GM19025 (cell line): ENCODE measurements at regions not wholly inside any gene's neighbourhood (a gene's known extent, or its start where the extent isn't known, plus 50 kb on each side); places are given as distances from the start of the nearest gene placed in this dataset.

ENCODE experiments used
- ATAC-seq: cut with Tn5 transposase; IDR thresholded peaks from one replicate; pipeline ENCODE4 v1.9.1; 2021; ENCODE audit warnings: mild to moderate bottlenecking, low read depth, moderate library complexity; ENCODE audit not compliant: unreplicated experiment

DNA sequence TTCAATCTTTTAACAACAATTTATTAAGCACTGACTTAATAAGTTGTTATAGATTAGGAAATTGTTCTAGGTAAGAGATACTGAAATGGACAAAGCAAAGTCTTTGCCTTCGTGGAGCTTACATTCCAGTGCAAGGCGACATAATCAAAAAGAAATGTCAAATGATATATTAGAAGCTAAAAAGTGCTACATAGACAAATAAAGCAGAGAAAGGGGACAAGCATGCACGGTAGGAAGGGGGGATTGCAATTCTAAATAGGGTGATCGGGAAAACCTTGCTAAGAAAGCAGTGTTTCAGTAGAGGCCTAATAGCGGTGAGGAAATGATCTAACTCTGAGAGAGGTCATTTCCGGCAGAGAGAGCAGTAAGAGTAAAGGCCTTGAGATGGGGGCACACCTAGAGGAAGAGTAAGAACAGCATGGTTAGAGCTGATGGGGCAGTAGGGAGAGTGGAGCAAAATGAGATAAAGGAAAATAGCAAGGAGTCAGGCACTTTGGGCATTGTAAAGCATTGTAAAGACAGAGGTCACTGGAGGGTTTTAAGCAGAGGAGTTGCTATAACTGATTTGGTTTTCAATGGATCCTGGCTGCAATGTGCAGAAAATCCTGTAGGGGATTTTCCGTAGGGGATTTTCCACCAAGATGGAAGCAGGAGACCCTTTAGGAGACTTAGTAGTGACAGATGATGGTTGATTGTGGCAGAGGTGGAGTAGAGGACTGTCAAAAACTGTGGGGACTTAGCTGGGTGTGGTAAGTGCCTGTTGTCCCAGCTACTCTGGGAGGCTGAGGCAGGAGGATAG lies 71.7 kb upstream of the CFAP20DC start:
- no peak for ATAC-seq

DNA sequence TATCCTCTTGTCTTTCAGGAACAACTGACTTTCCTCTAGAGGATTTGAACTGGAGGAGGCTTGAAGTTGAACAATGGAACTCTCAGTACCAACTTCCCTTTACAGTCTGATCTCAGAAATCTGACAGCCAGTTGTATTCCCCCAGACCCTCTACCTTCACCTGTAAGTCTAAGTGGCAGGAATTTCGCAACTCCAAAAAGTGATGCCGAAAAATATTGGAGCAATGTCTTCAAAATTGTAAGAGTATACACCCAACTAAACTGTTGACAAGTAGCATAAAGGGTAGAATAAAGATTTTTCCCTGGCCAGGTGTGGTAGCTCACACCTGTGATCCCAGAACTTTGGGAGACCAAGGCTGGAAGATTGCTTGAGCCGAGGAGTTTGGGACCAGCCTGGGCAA lies 69.1 kb upstream of the CFAP20DC start:
- no peak for ATAC-seq

DNA sequence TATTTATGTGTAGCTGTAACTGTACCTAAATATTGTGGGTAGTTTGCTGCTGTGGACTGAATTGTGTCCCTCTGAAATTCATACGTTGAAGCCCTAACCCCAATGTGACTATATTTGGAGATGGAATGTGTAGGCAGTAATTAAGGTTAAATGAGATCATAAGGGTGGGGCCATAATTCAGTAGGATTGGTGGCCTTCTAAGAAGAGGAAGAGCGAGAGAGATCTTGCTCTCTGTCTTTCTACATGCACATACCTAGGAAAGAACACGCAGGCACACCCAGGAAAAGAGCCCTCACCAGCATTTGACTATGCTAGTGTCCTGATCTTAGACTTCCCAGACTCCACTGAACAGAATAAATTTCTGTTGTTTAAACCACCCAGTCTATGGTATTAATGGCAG lies 67.6 kb upstream of the CFAP20DC start:
- no peak for ATAC-seq

DNA sequence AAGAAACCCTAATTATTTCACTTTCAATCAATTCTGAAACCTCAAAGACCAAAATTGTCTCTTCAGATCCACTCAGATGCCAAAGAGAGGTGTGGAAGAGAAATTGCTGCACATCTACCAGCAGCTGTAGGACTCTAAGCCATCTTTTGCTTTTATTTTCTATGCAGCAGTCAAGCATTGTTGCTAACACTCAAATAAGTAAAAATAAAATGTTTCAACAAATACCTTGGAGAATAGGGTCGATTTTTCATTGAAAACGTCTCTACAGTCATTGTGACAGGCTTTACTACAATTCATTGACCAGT lies 66.4 kb upstream of the CFAP20DC start:
- ATAC-seq = no peak

DNA sequence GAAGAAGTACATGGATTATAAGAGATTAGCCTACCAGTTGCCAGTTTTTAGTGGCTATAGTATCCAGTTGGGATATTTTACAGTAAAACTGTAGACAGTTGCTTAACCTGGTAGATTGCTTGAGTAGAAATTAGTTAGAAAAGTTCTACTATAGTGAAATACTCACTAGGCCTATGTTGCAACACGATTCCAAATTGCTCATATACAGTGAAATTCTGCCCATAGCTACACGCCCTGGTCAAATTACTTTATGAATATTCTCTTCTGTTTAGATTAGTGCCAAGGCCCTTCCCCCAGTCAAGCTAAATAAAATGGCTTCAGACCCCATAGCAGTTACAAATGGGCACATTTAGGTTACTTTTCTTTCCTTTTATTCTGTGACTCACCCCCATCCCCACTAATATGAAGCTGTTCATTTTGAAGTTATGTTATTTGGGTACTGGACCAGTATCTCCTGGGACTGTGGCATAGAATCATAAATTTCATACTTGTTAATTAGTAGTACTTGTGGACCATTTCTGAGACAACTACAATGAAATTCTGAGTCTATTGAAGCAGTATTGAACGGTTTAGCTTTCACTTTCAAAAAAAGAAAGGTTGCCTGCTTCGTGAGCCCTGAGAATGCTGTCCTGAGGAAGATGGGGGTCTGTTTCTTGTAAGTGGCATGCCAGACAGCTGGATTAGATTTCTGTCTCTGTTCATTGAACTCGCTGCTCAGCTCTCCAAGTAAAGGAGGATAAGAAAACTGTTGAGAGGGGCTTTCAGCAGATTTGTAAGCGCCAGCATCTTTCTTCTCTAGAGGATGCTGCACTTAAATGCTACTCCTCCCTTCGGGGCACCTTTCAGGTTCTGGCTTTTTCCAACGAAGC lies 65.8 kb upstream of the CFAP20DC start:
- ATAC-seq = no peak

DNA sequence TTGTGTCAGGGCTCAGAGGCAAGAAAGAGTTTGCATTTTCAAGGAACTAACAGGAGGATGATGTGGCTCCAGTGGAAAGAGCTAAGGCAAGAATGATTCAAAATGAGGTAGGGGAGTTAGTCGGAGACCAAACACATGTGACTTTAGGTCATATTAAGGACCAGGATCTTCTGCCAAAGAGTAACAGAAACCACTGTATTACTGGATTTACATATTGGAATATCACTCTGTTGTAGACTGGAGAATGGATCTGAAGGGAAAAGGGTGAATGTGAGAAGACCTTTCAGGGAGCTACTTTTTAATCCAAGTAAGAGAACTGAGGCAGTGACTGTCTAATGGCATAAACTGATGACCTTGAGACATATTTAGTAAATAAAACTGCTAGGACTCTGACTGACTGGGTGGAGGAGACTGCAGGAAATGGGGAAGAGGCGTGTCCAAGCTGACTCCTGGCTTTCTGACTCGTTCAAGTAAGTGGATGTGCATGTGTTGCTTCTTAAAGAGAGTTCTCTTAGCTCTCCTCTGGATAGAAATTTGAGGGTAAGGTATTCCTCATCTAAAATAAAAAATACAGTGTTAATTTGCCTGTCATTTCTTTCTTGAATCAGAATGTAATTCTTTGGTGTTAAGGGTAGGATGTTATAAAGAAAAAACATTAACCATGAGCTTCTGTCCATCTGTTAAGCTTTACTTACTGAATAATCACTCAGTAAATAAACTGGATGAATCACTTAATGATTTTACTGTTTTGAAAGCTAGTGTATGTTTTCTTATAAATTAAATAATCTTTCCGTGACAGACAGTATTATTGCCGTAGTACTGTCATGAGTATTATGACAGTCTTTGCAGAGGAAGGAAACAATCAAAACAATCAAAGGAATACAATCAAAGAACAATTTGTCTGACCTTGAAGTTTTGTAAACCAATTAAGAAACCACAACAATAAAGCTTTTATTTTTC lies 58.3 kb upstream of the CFAP20DC start:
- no peak for ATAC-seq

DNA sequence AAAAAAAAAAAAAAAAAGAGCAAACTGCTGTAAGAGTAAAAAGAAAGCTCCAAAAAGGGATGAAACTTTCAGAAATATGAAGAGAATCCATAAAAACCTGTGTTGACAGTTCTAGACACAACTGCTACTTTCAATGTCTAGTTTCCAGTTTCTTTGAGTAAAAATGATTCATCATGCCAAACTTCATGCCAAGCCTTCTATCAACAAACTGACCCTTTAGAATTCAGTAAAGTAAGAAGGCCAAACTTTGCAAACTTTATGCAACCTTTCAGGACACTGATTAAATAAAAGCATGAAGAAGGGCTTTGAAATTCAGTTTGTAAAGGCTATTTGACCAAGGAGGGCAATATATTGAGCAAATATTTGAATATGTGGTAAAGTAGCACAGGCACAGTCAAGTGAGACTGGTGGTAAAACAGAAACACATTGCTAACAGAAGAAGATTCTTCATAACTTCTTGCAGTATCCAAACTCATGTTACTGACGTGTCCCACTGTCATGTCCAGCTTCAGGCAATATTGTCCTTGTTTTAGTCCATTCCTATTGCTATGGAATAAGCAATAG lies 56.3 kb upstream of the CFAP20DC start:
- ATAC-seq = no peak

DNA sequence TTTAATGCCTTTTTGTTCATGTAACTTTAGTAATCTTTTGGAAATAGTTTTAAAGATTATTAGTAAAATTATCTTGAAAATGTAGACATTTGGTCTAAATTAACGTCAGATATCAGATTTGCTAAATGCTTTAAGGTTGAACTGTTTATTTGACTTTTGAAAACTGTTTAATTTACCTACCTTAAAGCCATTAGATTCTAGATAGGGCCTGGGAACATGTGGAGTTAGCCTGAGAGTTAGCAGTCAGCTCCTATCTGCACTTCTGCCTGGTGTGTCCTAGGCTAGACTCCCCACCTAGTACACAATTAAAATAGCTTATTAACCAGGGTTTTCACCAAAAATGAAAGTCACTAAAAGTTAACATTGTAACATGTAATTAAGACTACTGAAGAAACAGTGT lies 53.7 kb upstream of the CFAP20DC start:
- no peak for ATAC-seq

DNA sequence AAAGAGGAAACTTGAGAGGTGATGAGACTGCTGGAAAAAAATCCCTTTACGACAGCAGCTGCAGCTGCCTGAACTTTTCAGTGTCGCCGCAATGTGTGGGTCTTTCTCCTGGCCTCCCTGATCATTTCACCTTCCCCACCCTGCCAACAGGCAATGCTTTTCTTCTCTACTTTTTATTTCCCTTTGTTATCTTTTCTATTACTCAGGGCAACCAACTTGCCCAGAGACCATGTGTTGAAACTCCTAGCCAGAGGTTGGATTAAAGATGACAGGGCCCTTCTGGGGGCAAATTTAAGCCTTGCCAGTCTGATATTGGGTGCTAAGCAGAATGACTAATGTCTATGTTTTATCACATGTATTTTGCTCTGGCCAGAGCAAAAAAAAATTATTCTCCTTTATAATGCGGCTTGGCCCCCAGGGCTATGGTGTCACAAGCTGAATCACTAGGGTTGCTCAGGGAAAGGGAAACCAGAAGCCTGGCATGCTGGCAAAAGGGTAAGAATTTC lies 51.5 kb upstream of the CFAP20DC start:
- no peak for ATAC-seq
